Endothelial cell of umbilical vein (primary cell): ENCODE measurements at regions not wholly inside any gene's neighbourhood (a gene's known extent, or its start where the extent isn't known, plus 50 kb on each side); places are given as distances from the start of the nearest gene placed in this dataset.

Experiments used
- BruUV-seq: library from RNA; stranded (reverse); fragments of 400-500 nt; replicated peaks from 2 replicates; lab custom pipeline; 2021; lab: Mats Ljungman, UMichigan
- CTCF ChIA-PET: fragments of 300-600, 350-600 bp; sonication (Branson Sonifier 250); formaldehyde crosslinking; loops from one replicate; lab custom pipeline; 2021; ENCODE audit warnings: antibody characterized with exemption, inconsistent platforms; lab: Charles Lee
- POLR2A ChIA-PET: fragments of 300-600, 350-600 bp; sonication (Branson Sonifier 250); formaldehyde crosslinking; loops from one replicate; lab custom pipeline; 2021; ENCODE audit warnings: antibody characterized with exemption, inconsistent platforms; lab: Charles Lee
- DNase-seq: peaks from one replicate; pipeline ENCODE4 v3.0.0-alpha.2; 2011; ENCODE audit warnings: low read depth, low spot score
- FAIRE-seq: peaks from 2 replicates; lab custom pipeline; 2011; peaks lifted over from hg19 to GRCh38; lab: Jason Lieb, UNC
- H2AFZ ChIP-seq: 2 replicates; pipeline ENCODE4 v1.6.0; 2012; ENCODE audit warnings: low read depth, low read length, control low read depth, inconsistent platforms
- H3K27ac ChIP-seq: 2 replicates; pipeline ENCODE4 v1.5.1; 2011; ENCODE audit warnings: low read depth, mild to moderate bottlenecking, control low read depth, low read length, moderate library complexity; ENCODE audit not compliant: insufficient read depth
- H3K27me3 ChIP-seq, 2 experiments: 2 replicates each; pipeline versions ENCODE4 v1.6.0 to v1.6.1; 2011; ENCODE audit warnings: low read length in 2 of 2, mixed read lengths in 1 of 2; ENCODE audit not compliant: control insufficient read depth in 2 of 2, insufficient read depth in 2 of 2
- H3K36me3 ChIP-seq, 2 experiments: 2 replicates in 1 of 2; 3 replicates in 1 of 2; pipeline ENCODE4 v1.5.1; 2011; ENCODE audit warnings: low read length in 2 of 2, mild to moderate bottlenecking in 1 of 2, moderate library complexity in 1 of 2; ENCODE audit not compliant: control insufficient read depth in 2 of 2, insufficient read depth in 2 of 2; ENCODE audit errors: extremely low read depth in 1 of 2
- H3K4me1 ChIP-seq: 3 replicates; pipeline ENCODE4 v1.5.1; 2011; ENCODE audit warnings: mild to moderate bottlenecking, low read length; ENCODE audit not compliant: control insufficient read depth, insufficient read depth; ENCODE audit errors: extremely low read depth
- H3K4me2 ChIP-seq: 2 replicates; pipeline ENCODE4 v1.6.1; 2011; ENCODE audit warnings: low read length, control low read depth, mixed read lengths; ENCODE audit not compliant: insufficient read depth
- H3K4me3 ChIP-seq, 3 experiments: fragments of 200-600 bp in 1 of 3; sonication (generic), shearing (Covaris generic) in 1 of 3; replicated peaks in 1 of 3; 2 replicates each; pipeline ENCODE4 v1.5.1; 2011 to 2016; ENCODE audit warnings: control low read depth in 3 of 3, low read length in 3 of 3, mild to moderate bottlenecking in 2 of 3, inconsistent platforms in 1 of 3, low read depth in 1 of 3, moderate library complexity in 1 of 3; ENCODE audit not compliant: insufficient read depth in 1 of 3
- H3K79me2 ChIP-seq: 2 replicates; pipeline ENCODE4 v1.6.0; 2012; ENCODE audit warnings: low read length, inconsistent platforms; ENCODE audit not compliant: control insufficient read depth, insufficient read depth
- H3K9ac ChIP-seq: replicated peaks from 2 replicates; pipeline ENCODE3; 2011; ENCODE audit warnings: low read length, control low read depth; ENCODE audit not compliant: insufficient read depth; ENCODE audit errors: extremely low read depth
- H3K9me1 ChIP-seq: replicated peaks from 3 replicates; pipeline ENCODE4 v1.6.0; 2011; ENCODE audit warnings: mild to moderate bottlenecking, low read length; ENCODE audit not compliant: control insufficient read depth, insufficient read depth; ENCODE audit errors: extremely low read depth
- H3K9me3 ChIP-seq: replicated peaks from 2 replicates; pipeline ENCODE4 v1.5.1; 2012; ENCODE audit warnings: low read length, inconsistent platforms; ENCODE audit not compliant: control insufficient read depth, insufficient read depth
- H4K20me1 ChIP-seq: replicated peaks from 2 replicates; pipeline ENCODE3; 2011; ENCODE audit warnings: mild to moderate bottlenecking, low read length; ENCODE audit not compliant: control insufficient read depth, insufficient read depth; ENCODE audit errors: extremely low read depth
- EZH2 ChIP-seq: IDR thresholded peaks from 2 replicates; pipeline ENCODE4 v1.6.1; 2012; ENCODE audit warnings: borderline replicate concordance, low read depth, mild to moderate bottlenecking, moderate library complexity, low read length, inconsistent platforms; ENCODE audit not compliant: severe bottlenecking
- FOS ChIP-seq: IDR thresholded peaks from 2 replicates; pipeline ENCODE4 v1.6.1; 2011; ENCODE audit warnings: mild to moderate bottlenecking, low read length, moderate library complexity, borderline replicate concordance; ENCODE audit not compliant: insufficient read depth
- GATA2 ChIP-seq: IDR thresholded peaks from 2 replicates; pipeline ENCODE4 v1.7.0; 2011; ENCODE audit warnings: low read depth, mild to moderate bottlenecking, moderate library complexity, mixed read lengths, low read length; ENCODE audit not compliant: insufficient read length, insufficient read depth
- JUN ChIP-seq: IDR thresholded peaks from 2 replicates; pipeline ENCODE4 v1.6.1; 2011; ENCODE audit warnings: borderline replicate concordance, low read depth; ENCODE audit not compliant: insufficient read length, insufficient read depth
- MYC ChIP-seq: IDR thresholded peaks from one replicate; pipeline ENCODE4 v1.6.1; 2011; ENCODE audit warnings: mild to moderate bottlenecking, low read depth, low read length
- POLR2A ChIP-seq: IDR thresholded peaks from 2 replicates; pipeline ENCODE4 v1.6.1; 2012; ENCODE audit warnings: low read depth, mild to moderate bottlenecking, control low read depth, low read length
- POLR2AphosphoS5 ChIP-seq: IDR thresholded peaks from 2 replicates; pipeline ENCODE4 v1.6.1; 2012; ENCODE audit warnings: low read depth, mild to moderate bottlenecking, control low read depth, low read length, moderate library complexity; ENCODE audit not compliant: insufficient read depth
- dilution Hi-C: fragments of 300-500 bp; cut with MboI; formaldehyde crosslinking; loops from one replicate; pipeline ENCODE4 v1.15.0; 2019; ENCODE audit warnings: low sequenced_read_pairs; ENCODE audit not compliant: extremely low pct_ligation_motif_present
- intact Hi-C: fragments of 100-400 bp; cut with micrococcal nuclease; formaldehyde crosslinking; loops from one replicate; pipeline ENCODE4 v1.10.0; 2022
- TF ChIP-seq, protein P1 (sequence below): IDR thresholded peaks from 2 replicates; pipeline ENCODE4 v1.6.1; 2011; ENCODE audit not compliant: insufficient read depth, insufficient read length

DNA sequence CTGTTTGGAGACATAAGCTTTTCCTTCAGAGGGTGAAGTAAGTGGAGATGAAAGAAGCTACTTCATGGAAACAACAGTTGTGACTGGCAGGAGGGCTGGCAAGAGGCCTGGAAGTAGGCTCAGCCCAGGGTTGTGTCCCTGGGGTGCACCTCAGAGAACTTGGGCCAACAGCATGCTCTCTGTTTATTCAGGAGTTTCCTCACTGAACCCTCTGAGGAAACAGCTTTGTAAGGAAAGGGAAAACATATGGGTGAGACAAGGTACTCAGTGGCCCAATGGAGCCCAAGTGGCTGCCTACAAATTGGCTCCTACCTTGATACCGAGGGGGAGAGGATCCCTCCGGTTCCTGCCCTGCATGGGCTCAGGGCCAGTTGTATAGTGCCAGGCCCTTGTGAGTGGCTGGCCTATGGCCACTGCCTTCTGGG, 115.5 kb upstream of the ITGA6 start:
- FAIRE-seq = peak; percentile 71
- H3K36me3 ChIP-seq = no peaks in the 10 kb centered on the region
- dilution Hi-C loops = no loop called here
- no peaks in the 10 kb centered on the region for H4K20me1 ChIP-seq
- intact Hi-C loops = no loop called here
- H3K27me3 ChIP-seq = no peaks in the 10 kb centered on the region
- H3K9ac ChIP-seq = no peak overlapping the region
- H3K4me1 ChIP-seq = peaks cover 30% of the 10 kb centered on the region
- TF ChIP-seq POLR2AphosphoS5 (peak; percentile 71), EZH2 (no peak), POLR2A (peak; percentile 81), JUN (peak; percentile 32), FOS (no peak), MYC (no peak), GATA2 (no peak)
- TF ChIP-seq, protein P1, sequence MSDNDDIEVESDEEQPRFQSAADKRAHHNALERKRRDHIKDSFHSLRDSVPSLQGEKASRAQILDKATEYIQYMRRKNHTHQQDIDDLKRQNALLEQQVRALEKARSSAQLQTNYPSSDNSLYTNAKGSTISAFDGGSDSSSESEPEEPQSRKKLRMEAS = peak; percentile 14
- ChIA-PET POLR2A (interaction anchor here (0.9 to 1.1 kb wide), 2 partner anchors 24 to 61 kb away, joined by 3 to 4 read pairs; no protein-coding TSS in a partner anchor), CTCF (interaction anchor here (0.8 to 1.3 kb wide), 10 partner anchors 14 to 185 kb away, joined by 3 to 16 read pairs (median 4); partner anchors contain the start of gene ITGA6)
- no peak overlapping the region for H3K4me3 ChIP-seq
- no peaks in the 10 kb centered on the region for H3K79me2 ChIP-seq
- peak overlapping the region; percentile 11 for H2AFZ ChIP-seq
- no TSS peak for BruUV-seq
- H3K9me3 ChIP-seq = no peaks in the 10 kb centered on the region
- peak; percentile 97 for DNase-seq
- H3K9me1 ChIP-seq = no peaks in the 10 kb centered on the region
- H3K27ac ChIP-seq = peak overlapping the region; percentile 51
- H3K4me2 ChIP-seq = no peak overlapping the region
